SKM-1 treated with dmso at 0.1 percent for 144 hours (cell line): ENCODE measurements at regions not wholly inside any gene's neighbourhood (a gene's known extent, or its start where the extent isn't known, plus 50 kb on each side); places are given as distances from the start of the nearest gene placed in this dataset.

Source experiments
- DNase-seq: peaks from one replicate; lab custom pipeline; 2025; ENCODE audit not compliant: unreplicated experiment; lab: John Stamatoyannopoulos, UW

GRCh38 chr4:184575306-184575705, 73.9 kb downstream of the CASP3 start:
- no peak for DNase-seq

- DNase-seq: no peak
Measured at GRCh38 chr4:184574861-184575260, 74.4 kb downstream of the CASP3 start.

- DNase-seq: no peak
Measured at GRCh38 chr4:184573701-184574100, 75.5 kb downstream of the CASP3 start.

GRCh38 chr4:184568770-184569169, 80.5 kb downstream of the CASP3 start:
- no peak for DNase-seq

- no peak for DNase-seq
Measured at GRCh38 chr4:184563621-184564020, 85.6 kb downstream of the CASP3 start.

GRCh38 chr4:184558996-184559395, 84.6 kb upstream of the IRF2 start:
- DNase-seq: no peak

GRCh38 chr4:184553891-184554290, 79.5 kb upstream of the IRF2 start:
- DNase-seq: no peak

GRCh38 chr4:184550476-184550875, 76.1 kb upstream of the IRF2 start:
- no peak for DNase-seq

- DNase-seq: no peak
Measured at GRCh38 chr4:184548648-184549341, 74.4 kb upstream of the IRF2 start.

GRCh38 chr4:184548316-184548647, 73.9 kb upstream of the IRF2 start:
- DNase-seq: no peak

- no peak for DNase-seq
Measured at GRCh38 chr4:184544788-184545409, 70.5 kb upstream of the IRF2 start.

GRCh38 chr4:184541907-184542306, 67.6 kb upstream of the IRF2 start:
- DNase-seq: no peak

GRCh38 chr4:184540307-184540706, 66.0 kb upstream of the IRF2 start:
- no peak for DNase-seq

- peak; percentile 90 for DNase-seq
Measured at GRCh38 chr4:184538023-184538599, 63.8 kb upstream of the IRF2 start.

GRCh38 chr4:184537269-184538022, 63.1 kb upstream of the IRF2 start:
- peak; percentile 92 for DNase-seq

- DNase-seq: no peak
Measured at GRCh38 chr4:184536881-184537248, 62.5 kb upstream of the IRF2 start.

GRCh38 chr4:184536065-184536880, 61.9 kb upstream of the IRF2 start:
- DNase-seq: no peak

GRCh38 chr4:184534511-184535391, 60.4 kb upstream of the IRF2 start:
- no peak for DNase-seq

GRCh38 chr4:184533908-184534307, 59.6 kb upstream of the IRF2 start:
- DNase-seq: no peak

GRCh38 chr4:184531008-184531407, 56.7 kb upstream of the IRF2 start:
- no peak for DNase-seq
